ENCODE measurements at regions not wholly inside any gene's neighbourhood (a gene's known extent, or its start where the extent isn't known, plus 50 kb on each side); places are given as distances from the start of the nearest gene placed in this dataset.
"Not testable (repeated sequence)": the region's sequence is repeated elsewhere in the genome, so short reads cannot be mapped to it uniquely, and the experiment has no call there.

DNA sequence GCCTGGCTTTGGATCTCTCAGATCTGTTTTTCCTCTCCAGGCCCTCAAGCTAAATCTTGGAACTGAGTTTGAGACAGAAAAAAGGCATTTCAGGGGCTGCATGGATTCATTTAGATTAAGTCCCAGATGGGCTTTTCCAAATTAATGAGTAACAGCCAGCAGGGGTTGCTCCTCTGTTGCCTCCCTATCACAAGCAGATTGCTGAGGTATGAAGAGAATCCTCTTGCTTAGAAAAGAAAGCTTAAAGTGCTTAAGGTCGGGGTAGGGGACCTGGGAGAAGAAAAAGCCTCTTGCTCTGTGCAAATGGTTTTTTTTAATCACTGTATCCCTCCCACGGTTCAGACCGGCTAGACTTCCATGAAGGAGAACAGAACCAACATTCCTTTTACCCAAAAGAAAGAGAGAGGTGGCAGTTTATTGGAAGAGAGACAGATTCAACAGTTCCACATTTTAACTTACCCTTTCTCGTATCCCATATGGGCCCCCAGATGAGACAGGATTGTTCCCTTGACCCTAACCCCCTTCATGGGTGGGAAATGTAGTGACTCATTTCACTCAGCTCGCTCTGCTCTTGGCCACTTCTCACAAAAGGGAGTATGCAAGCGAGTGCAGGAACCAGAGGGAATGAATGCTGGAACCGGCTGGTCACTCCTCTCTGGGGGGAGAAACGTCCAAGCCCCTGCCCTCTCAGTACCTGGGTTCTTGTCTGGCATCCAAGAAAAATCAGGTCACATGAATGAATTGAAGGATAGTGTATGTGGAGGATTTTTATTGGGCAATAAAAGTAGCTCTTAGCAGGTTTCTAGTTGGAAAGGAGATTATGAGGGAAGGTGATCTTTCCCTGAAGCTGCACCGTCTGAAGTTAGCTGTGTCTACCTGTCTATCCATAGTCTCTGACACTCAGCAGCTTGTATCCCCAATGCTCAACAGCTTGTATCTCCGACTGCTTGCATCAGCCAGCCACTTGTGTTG lies 745.2 kb downstream of the SI start:
- Mint-ChIP-seq H3K36me3 (no peaks in the 10 kb centered on the region), H3K4me1 (no peaks in the 10 kb centered on the region), H3K27ac (no peak overlapping the region), H3K27me3 (no peaks in the 10 kb centered on the region), H3K9me3 (peaks cover 0 to 11% (median 8%) of the 10 kb centered on the region in 7 donors), H3K4me3 (no peak overlapping the region)
- Histone ChIP-seq H3K36me3 (ENCODE audit: control insufficient read depth, insufficient read depth, low read length) (no peaks in the 10 kb centered on the region), H3K9me3 (ENCODE audit: control insufficient read depth in 2 of 2, low read length in 2 of 2) (peaks cover 3 to 13% of the 10 kb centered on the region in 2 experiments), H3K27me3 (ENCODE audit: control insufficient read depth, insufficient read depth, low read length) (no peaks in the 10 kb centered on the region), H3K4me3 (ENCODE audit: low read depth, low read length) (no peak overlapping the region), H3K27ac (ENCODE audit: insufficient read depth, low read length, poor library complexity, severe bottlenecking) (no peak overlapping the region), H3K4me1 (ENCODE audit: control insufficient read depth, insufficient read depth, low read length, poor library complexity, severe bottlenecking) (no peaks in the 10 kb centered on the region)
- DNase-seq (no peak), ATAC-seq (ENCODE audit: low read depth in 2 of 2) (no peak)

DNA sequence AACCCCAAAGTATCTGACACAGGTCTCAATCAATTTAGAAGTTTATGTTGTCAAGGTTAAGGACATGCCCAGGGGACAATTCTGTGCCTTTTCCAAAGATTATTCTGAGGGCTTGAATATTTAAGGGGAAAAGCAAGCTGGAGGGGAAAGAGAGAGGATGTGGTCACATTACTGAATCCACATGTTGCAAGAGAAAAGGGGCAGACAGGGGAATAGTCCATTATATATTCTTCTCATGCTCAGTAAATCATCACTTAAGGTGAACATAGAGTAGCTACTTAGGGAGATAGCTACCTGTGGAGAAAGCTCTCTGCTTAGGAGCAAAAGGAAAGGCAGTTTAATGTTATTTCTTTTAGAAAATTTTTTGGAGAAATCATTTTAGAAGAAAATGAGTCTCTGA lies 751.6 kb downstream of the SI start:
- Mint-ChIP-seq H3K27ac (no peak overlapping the region), H3K4me1 (no peaks in the 10 kb centered on the region), H3K27me3 (no peaks in the 10 kb centered on the region), H3K4me3 (no peak overlapping the region), H3K36me3 (no peaks in the 10 kb centered on the region), H3K9me3 (peaks cover 0 to 11% (median 4%) of the 10 kb centered on the region in 7 donors)
- Histone ChIP-seq H3K27ac (ENCODE audit: insufficient read depth, low read length, poor library complexity, severe bottlenecking) (no peak overlapping the region), H3K4me1 (ENCODE audit: control insufficient read depth, insufficient read depth, low read length, poor library complexity, severe bottlenecking) (no peaks in the 10 kb centered on the region), H3K27me3 (ENCODE audit: control insufficient read depth, insufficient read depth, low read length) (no peaks in the 10 kb centered on the region), H3K36me3 (ENCODE audit: control insufficient read depth, insufficient read depth, low read length) (no peaks in the 10 kb centered on the region), H3K4me3 (ENCODE audit: low read depth, low read length) (no peak overlapping the region), H3K9me3 (ENCODE audit: control insufficient read depth in 2 of 2, low read length in 2 of 2) (no peaks in the 10 kb centered on the region)
- DNase-seq (no peak), ATAC-seq (ENCODE audit: low read depth in 2 of 2) (no peak)

DNA sequence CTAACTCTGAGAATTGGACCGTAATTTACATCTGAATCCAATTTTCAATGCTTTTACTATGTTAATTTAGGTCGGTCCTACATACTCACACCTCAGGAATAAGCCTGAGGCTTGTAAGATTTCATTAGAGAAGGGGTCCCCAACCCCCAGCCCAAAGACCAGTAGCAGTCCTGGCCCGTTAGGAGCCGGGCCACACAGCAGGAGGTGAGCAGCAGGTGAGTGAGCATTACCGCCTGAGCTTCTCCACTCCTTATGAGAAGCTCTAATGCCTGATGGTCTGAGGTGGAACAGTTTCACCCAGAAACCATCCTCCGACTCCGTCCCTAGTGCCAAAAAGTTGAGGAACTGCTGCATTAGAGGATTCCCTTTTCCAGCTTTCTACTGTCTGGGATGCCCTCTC lies 757.3 kb downstream of the SI start:
- H3K4me1 ChIP-seq (ENCODE audit: control insufficient read depth, insufficient read depth, low read length, poor library complexity, severe bottlenecking), result no peaks in the 10 kb centered on the region
- Mint-ChIP-seq H3K4me1 (no peaks in the 10 kb centered on the region), H3K27me3 (no peaks in the 10 kb centered on the region), H3K9me3 (peaks cover 0 to 16% (median 1%) of the 10 kb centered on the region in 7 donors), H3K36me3 (no peaks in the 10 kb centered on the region), H3K27ac (no peak overlapping the region), H3K4me3 (no peak overlapping the region)
- DNase-seq (no peak), ATAC-seq (ENCODE audit: low read depth in 2 of 2) (no peak)
- peaks cover 0 to 9% of the 10 kb centered on the region in 2 experiments for H3K9me3 ChIP-seq (ENCODE audit: control insufficient read depth in 2 of 2, low read length in 2 of 2)
- H3K36me3 ChIP-seq (ENCODE audit: control insufficient read depth, insufficient read depth, low read length), result no peaks in the 10 kb centered on the region
- no peaks in the 10 kb centered on the region for H3K27me3 ChIP-seq (ENCODE audit: control insufficient read depth, insufficient read depth, low read length)
- H3K4me3 ChIP-seq (ENCODE audit: low read depth, low read length), result no peak overlapping the region
- H3K27ac ChIP-seq (ENCODE audit: insufficient read depth, low read length, poor library complexity, severe bottlenecking), result no peak overlapping the region

DNA sequence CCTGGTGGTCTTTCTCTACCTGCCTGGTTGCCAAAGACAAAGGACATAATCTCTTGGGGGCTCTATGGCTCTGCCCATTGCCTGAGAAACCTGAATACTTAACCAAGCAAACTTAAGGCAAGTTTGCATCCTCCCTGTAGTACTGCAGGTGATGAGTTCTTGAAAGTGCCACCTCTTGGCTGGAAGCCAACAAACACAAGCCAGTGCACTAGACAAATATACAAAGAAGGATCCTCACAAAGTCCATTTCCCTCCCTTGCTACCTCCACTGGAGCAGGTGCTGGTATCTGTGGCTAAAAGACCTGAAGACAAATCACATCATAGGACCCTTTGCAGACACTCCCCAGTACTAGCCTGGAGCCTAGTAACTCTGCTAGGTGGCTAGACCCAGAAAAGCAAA lies 772.3 kb downstream of the SI start:
- H3K27ac Mint-ChIP-seq, result no peak overlapping the region

DNA sequence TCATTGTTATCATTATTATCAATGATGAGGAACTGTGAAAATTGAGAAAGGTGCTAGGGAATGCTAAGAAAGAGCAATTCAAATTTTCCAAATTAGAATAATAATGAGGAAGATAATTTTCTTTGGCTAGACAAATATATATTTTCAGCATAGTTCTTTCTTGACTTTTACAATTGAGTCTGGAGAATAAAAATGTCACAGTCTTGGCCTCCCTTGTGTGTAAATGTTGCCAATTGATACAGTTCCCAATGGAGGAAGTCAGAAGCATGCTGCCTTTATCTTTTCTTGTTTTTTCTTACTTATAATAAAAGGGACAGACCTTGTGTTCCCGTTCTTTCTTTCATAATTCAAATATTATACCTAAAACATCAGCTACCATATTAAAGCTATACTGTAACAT lies 774.4 kb downstream of the SI start:
- no peaks in the 10 kb centered on the region for H3K36me3 ChIP-seq (ENCODE audit: control insufficient read depth, insufficient read depth, low read length)
- no peaks in the 10 kb centered on the region for H3K36me3 Mint-ChIP-seq
- DNase-seq (no peak), ATAC-seq (ENCODE audit: low read depth in 2 of 2) (no peak)
- no peaks in the 10 kb centered on the region for H3K4me1 ChIP-seq (ENCODE audit: control insufficient read depth, insufficient read depth, low read length, poor library complexity, severe bottlenecking)
- H3K27ac ChIP-seq (ENCODE audit: insufficient read depth, low read length, poor library complexity, severe bottlenecking), result no peak overlapping the region
- H3K27ac Mint-ChIP-seq, result no peak overlapping the region
- H3K4me3 ChIP-seq (ENCODE audit: low read depth, low read length), result no peak overlapping the region
- peaks cover 4 to 5% of the 10 kb centered on the region in 2 experiments for H3K9me3 ChIP-seq (ENCODE audit: control insufficient read depth in 2 of 2, low read length in 2 of 2)
- no peaks in the 10 kb centered on the region for H3K27me3 Mint-ChIP-seq
- no peaks in the 10 kb centered on the region for H3K4me1 Mint-ChIP-seq
- H3K4me3 Mint-ChIP-seq, result no peak overlapping the region
- peaks cover 0 to 29% (median 4%) of the 10 kb centered on the region in 7 donors for H3K9me3 Mint-ChIP-seq
- no peaks in the 10 kb centered on the region for H3K27me3 ChIP-seq (ENCODE audit: control insufficient read depth, insufficient read depth, low read length)

More for the DNA sequence above, 772.3 kb downstream of the SI start:
- Histone ChIP-seq H3K9me3 (ENCODE audit: control insufficient read depth in 2 of 2, low read length in 2 of 2) (peaks cover 9 to 12% of the 10 kb centered on the region in 2 experiments), H3K27me3 (ENCODE audit: control insufficient read depth, insufficient read depth, low read length) (no peaks in the 10 kb centered on the region), H3K27ac (ENCODE audit: insufficient read depth, low read length, poor library complexity, severe bottlenecking) (no peak overlapping the region), H3K36me3 (ENCODE audit: control insufficient read depth, insufficient read depth, low read length) (no peaks in the 10 kb centered on the region), H3K4me3 (ENCODE audit: low read depth, low read length) (no peak overlapping the region), H3K4me1 (ENCODE audit: control insufficient read depth, insufficient read depth, low read length, poor library complexity, severe bottlenecking) (no peaks in the 10 kb centered on the region)
- ATAC-seq (ENCODE audit: low read depth in 2 of 2) (no peak), DNase-seq (no peak)
- no peak overlapping the region for H3K4me3 Mint-ChIP-seq
- no peaks in the 10 kb centered on the region for H3K36me3 Mint-ChIP-seq
- H3K27me3 Mint-ChIP-seq, result no peaks in the 10 kb centered on the region
- H3K9me3 Mint-ChIP-seq, result peaks cover 0 to 28% (median 7%) of the 10 kb centered on the region in 7 donors
- no peaks in the 10 kb centered on the region for H3K4me1 Mint-ChIP-seq

- Mint-ChIP-seq H3K36me3 (no peaks in the 10 kb centered on the region), H3K9me3 (peaks cover 0 to 23% (median 3%) of the 10 kb centered on the region in 7 donors), H3K27ac (no peak overlapping the region), H3K4me1 (no peaks in the 10 kb centered on the region), H3K4me3 (no peak overlapping the region), H3K27me3 (no peaks in the 10 kb centered on the region)
- Histone ChIP-seq H3K9me3 (ENCODE audit: control insufficient read depth in 2 of 2, low read length in 2 of 2) (peaks cover 4 to 5% of the 10 kb centered on the region in 2 experiments), H3K27ac (ENCODE audit: insufficient read depth, low read length, poor library complexity, severe bottlenecking) (no peak overlapping the region), H3K4me1 (ENCODE audit: control insufficient read depth, insufficient read depth, low read length, poor library complexity, severe bottlenecking) (no peaks in the 10 kb centered on the region), H3K36me3 (ENCODE audit: control insufficient read depth, insufficient read depth, low read length) (no peaks in the 10 kb centered on the region), H3K4me3 (ENCODE audit: low read depth, low read length) (no peak overlapping the region), H3K27me3 (ENCODE audit: control insufficient read depth, insufficient read depth, low read length) (no peaks in the 10 kb centered on the region)
- DNase-seq (no peak), ATAC-seq (ENCODE audit: low read depth in 2 of 2) (no peak)
Measured at GRCh38 chr3:164302622-164303021, 775.7 kb downstream of the SI start.

DNA sequence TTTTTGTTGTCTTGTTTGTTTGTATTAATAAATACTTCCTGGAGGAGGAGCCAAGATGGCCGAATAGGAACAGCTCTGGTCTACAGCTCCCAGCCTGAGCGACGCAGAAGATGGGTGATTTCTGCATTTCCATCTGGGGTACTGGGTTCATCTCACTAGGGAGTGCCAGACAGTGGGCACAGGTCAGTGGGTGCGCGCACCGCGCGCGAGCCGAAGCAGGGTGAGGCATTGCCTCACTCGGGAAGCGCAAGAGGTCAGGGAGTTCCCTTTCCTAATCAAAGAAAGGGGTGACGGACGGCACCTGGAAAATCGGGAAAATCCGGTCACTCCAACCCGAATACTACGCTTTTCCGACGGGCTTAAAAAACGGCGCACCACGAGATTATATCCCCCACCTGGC lies 786.8 kb downstream of the SI start:
- H3K36me3 Mint-ChIP-seq; H3K9me3 ChIP-seq (ENCODE audit: control insufficient read depth in 2 of 2, low read length in 2 of 2); H3K36me3 ChIP-seq (ENCODE audit: control insufficient read depth, insufficient read depth, low read length); ATAC-seq (ENCODE audit: low read depth in 2 of 2); H3K27ac Mint-ChIP-seq; H3K4me1 ChIP-seq (ENCODE audit: control insufficient read depth, insufficient read depth, low read length, poor library complexity, severe bottlenecking); H3K4me1 Mint-ChIP-seq; H3K4me3 ChIP-seq (ENCODE audit: low read depth, low read length); H3K27me3 ChIP-seq (ENCODE audit: control insufficient read depth, insufficient read depth, low read length); DNase-seq; H3K9me3 Mint-ChIP-seq; H3K27ac ChIP-seq (ENCODE audit: insufficient read depth, low read length, poor library complexity, severe bottlenecking); H3K27me3 Mint-ChIP-seq; H3K4me3 Mint-ChIP-seq: not testable (repeated sequence)

GRCh38 chr3:164278550-164278949 lies 799.7 kb downstream of the SI start:
- Mint-ChIP-seq H3K27me3 (no peaks in the 10 kb centered on the region), H3K9me3 (peaks cover 0 to 41% (median 11%) of the 10 kb centered on the region in 7 donors), H3K4me1 (no peaks in the 10 kb centered on the region), H3K36me3 (no peaks in the 10 kb centered on the region), H3K4me3 (no peak overlapping the region), H3K27ac (no peak overlapping the region)
- Histone ChIP-seq H3K36me3 (ENCODE audit: control insufficient read depth, insufficient read depth, low read length) (no peaks in the 10 kb centered on the region), H3K9me3 (ENCODE audit: control insufficient read depth in 2 of 2, low read length in 2 of 2) (peaks cover 0 to 19% of the 10 kb centered on the region in 2 experiments), H3K27ac (ENCODE audit: insufficient read depth, low read length, poor library complexity, severe bottlenecking) (no peak overlapping the region), H3K4me1 (ENCODE audit: control insufficient read depth, insufficient read depth, low read length, poor library complexity, severe bottlenecking) (no peaks in the 10 kb centered on the region), H3K27me3 (ENCODE audit: control insufficient read depth, insufficient read depth, low read length) (no peaks in the 10 kb centered on the region), H3K4me3 (ENCODE audit: low read depth, low read length) (no peak overlapping the region)
- ATAC-seq (ENCODE audit: low read depth in 2 of 2) (no peak), DNase-seq (no peak)

All from CD4-positive, CD25-positive, alpha-beta regulatory T cell (primary cell).